Ishikawa (cell line): ENCODE measurements at regions not wholly inside any gene's neighbourhood (a gene's known extent, or its start where the extent isn't known, plus 50 kb on each side); places are given as distances from the start of the nearest gene placed in this dataset.

ENCODE experiments used
- EP300 ChIP-seq: IDR thresholded peaks from 2 replicates; pipeline ENCODE4 v1.6.1; 2012; ENCODE audit warnings: borderline replicate concordance
- MAX ChIP-seq: IDR thresholded peaks from 2 replicates; pipeline ENCODE4 v1.6.1; 2012
- NFIC ChIP-seq: IDR thresholded peaks from 2 replicates; pipeline ENCODE4 v1.6.1; 2012
- TAF1 ChIP-seq: IDR thresholded peaks from 2 replicates; pipeline ENCODE4 v1.6.1; 2012; ENCODE audit warnings: low read depth, mild to moderate bottlenecking
- TEAD4 ChIP-seq: IDR thresholded peaks from 2 replicates; pipeline ENCODE4 v1.6.1; 2012
- YY1 ChIP-seq: IDR thresholded peaks from 2 replicates; pipeline ENCODE4 v1.6.1; 2012; ENCODE audit warnings: low read depth

DNA sequence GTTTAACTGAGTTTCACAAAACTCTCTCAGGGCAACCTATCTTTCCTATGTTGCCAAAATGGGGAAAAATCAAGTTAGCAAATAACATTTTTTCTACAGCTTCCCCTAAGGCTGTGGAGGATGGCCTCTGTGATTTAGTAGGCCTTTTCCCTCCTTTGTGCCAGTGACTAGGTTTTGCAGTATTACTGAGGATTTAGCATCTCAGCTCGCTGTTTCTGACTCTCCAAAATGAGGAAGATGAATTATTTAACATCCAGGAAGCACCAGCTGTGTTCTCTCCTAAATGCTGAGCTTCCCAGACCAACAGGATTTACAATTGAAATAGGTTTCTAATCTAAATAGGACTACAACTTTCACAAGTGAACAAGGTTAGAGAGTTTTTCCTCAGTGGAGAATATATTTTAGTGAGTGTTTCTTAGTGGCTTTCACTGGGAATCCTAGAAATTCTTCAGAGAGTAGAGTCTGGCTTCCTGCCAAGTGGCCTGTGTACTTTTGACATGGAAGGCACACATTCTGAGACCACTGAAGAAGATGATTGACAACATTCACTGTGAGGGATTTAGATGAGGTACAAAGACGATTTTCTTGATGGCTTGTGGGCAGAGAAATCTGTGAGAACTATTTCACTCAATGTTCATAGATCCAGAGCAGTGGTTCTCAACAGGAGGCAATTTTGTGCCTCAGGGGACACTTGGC, 62.4 kb downstream of the PTCHD4 start:
- TF ChIP-seq EP300 (no peak), TAF1 (no peak), MAX (no peak), NFIC (no peak), YY1 (no peak), TEAD4 (no peak)
